ENCODE measurements at regions not wholly inside any gene's neighbourhood (a gene's known extent, or its start where the extent isn't known, plus 50 kb on each side); places are given as distances from the start of the nearest gene placed in this dataset.

- no peaks in the 10 kb centered on the region for H3K27me3 Mint-ChIP-seq (ENCODE audit: low read depth)
- ChIA-PET CTCF (no interaction called here), POLR2A (no interaction called here)
- H3K36me3 Mint-ChIP-seq (ENCODE audit: low read depth) = no peaks in the 10 kb centered on the region
- H3K9me3 Mint-ChIP-seq (ENCODE audit: insufficient read depth) = no peaks in the 10 kb centered on the region
- peaks cover 7% of the 10 kb centered on the region for H3K4me1 Mint-ChIP-seq (ENCODE audit: low read depth)
- H3K27ac Mint-ChIP-seq = no peak overlapping the region
- DNase-seq = no peak
- no peak overlapping the region for H3K4me3 Mint-ChIP-seq
- ATAC-seq = no peak
Measured at GRCh38 chr16:80283466-80284392, 257.1 kb upstream of the DYNLRB2 start.

GRCh38 chr16:80280557-80280956 lies 260.2 kb upstream of the DYNLRB2 start:
- DNase-seq (no peak), ATAC-seq (no peak)
- Mint-ChIP-seq H3K4me3 (no peak overlapping the region), H3K36me3 (ENCODE audit: low read depth) (no peaks in the 10 kb centered on the region), H3K9me3 (ENCODE audit: insufficient read depth) (no peaks in the 10 kb centered on the region), H3K4me1 (ENCODE audit: low read depth) (peaks cover 10% of the 10 kb centered on the region), H3K27ac (no peak overlapping the region), H3K27me3 (ENCODE audit: low read depth) (no peaks in the 10 kb centered on the region)
- ChIA-PET CTCF (no interaction called here), POLR2A (no interaction called here)

GRCh38 chr16:80279656-80280055 lies 261.1 kb upstream of the DYNLRB2 start:
- ATAC-seq = no peak
- no peaks in the 10 kb centered on the region for H3K9me3 Mint-ChIP-seq (ENCODE audit: insufficient read depth)
- ChIA-PET POLR2A (no interaction called here), CTCF (no interaction called here)
- H3K27me3 Mint-ChIP-seq (ENCODE audit: low read depth) = no peaks in the 10 kb centered on the region
- H3K4me1 Mint-ChIP-seq (ENCODE audit: low read depth) = peaks cover 10% of the 10 kb centered on the region
- no peak overlapping the region for H3K27ac Mint-ChIP-seq
- DNase-seq = no peak
- no peak overlapping the region for H3K4me3 Mint-ChIP-seq
- no peaks in the 10 kb centered on the region for H3K36me3 Mint-ChIP-seq (ENCODE audit: low read depth)

DNA sequence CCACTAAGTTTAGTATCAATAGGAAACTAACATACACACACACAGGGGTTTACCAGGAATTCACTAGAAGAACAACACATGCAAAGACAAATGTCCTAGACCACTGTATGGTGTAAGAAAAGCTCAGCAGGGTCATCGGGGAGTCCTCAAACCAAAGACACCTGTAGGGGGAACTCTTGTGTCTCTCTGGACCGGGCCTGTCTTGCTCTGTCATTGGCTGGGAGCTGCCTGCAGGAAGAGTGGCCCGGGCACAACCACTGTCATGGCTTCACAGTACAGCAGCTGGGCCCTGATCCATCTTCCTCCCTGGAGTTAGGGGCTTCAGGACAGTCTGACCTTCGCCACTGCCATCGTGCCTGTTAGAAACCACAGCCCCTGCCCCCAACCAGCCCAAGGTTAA lies 263.6 kb upstream of the DYNLRB2 start:
- POLR2A ChIA-PET = no interaction called here
- H3K4me3 Mint-ChIP-seq = no peak overlapping the region
- H3K36me3 Mint-ChIP-seq (ENCODE audit: low read depth) = no peaks in the 10 kb centered on the region
- peaks cover 10% of the 10 kb centered on the region for H3K4me1 Mint-ChIP-seq (ENCODE audit: low read depth)
- H3K27me3 Mint-ChIP-seq (ENCODE audit: low read depth) = no peaks in the 10 kb centered on the region
- no peaks in the 10 kb centered on the region for H3K9me3 Mint-ChIP-seq (ENCODE audit: insufficient read depth)
- no peak for DNase-seq
- CTCF ChIA-PET = no interaction called here
- ATAC-seq = no peak
- no peak overlapping the region for H3K27ac Mint-ChIP-seq

DNA sequence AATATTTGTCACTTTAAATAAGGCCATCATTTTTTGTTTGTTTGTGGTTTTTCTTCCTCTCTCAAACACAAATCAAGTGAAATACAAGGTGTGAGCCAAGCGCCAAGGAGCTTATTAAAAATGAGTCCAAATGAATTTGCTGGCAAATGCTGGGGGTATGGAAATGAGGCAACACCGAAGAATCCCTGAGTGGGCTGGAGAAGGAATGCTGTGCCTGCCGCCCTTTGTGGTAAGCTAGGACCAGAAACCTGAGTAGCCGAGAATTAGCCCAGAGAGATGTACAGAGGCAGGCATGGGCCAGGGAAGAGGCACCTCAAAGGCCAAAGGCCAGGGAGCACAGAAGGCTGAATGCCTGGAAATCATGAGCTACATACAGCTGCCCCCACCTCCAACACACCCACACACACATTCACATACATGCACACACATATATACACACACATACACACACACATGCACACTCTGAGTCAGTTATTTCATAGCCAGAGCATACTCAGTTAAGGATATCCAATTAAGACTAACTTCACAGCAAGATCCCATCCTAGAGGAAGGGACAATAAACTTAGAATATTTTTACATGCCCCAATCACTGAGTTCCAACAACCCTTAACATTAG lies 266.1 kb upstream of the DYNLRB2 start:
- Mint-ChIP-seq H3K27me3 (ENCODE audit: low read depth) (peaks cover 2% of the 10 kb centered on the region), H3K9me3 (ENCODE audit: insufficient read depth) (no peaks in the 10 kb centered on the region), H3K36me3 (ENCODE audit: low read depth) (no peaks in the 10 kb centered on the region), H3K4me3 (no peak overlapping the region), H3K4me1 (ENCODE audit: low read depth) (peaks cover 10% of the 10 kb centered on the region), H3K27ac (no peak overlapping the region)
- POLR2A ChIA-PET = no interaction called here
- ATAC-seq = no peak
- CTCF ChIA-PET = no interaction called here
- DNase-seq = no peak

- no peak for DNase-seq
- H3K27me3 Mint-ChIP-seq (ENCODE audit: low read depth) = peaks cover 2% of the 10 kb centered on the region
- ATAC-seq = no peak
- no peaks in the 10 kb centered on the region for H3K9me3 Mint-ChIP-seq (ENCODE audit: insufficient read depth)
- POLR2A ChIA-PET = no interaction called here
- no peak overlapping the region for H3K4me3 Mint-ChIP-seq
- peaks cover 4% of the 10 kb centered on the region for H3K4me1 Mint-ChIP-seq (ENCODE audit: low read depth)
- CTCF ChIA-PET = no interaction called here
- H3K27ac Mint-ChIP-seq = no peak overlapping the region
- H3K36me3 Mint-ChIP-seq (ENCODE audit: low read depth) = no peaks in the 10 kb centered on the region
Measured at GRCh38 chr16:80273635-80274538, 266.9 kb upstream of the DYNLRB2 start.

GRCh38 chr16:80265624-80266306 lies 275.0 kb upstream of the DYNLRB2 start:
- no peaks in the 10 kb centered on the region for H3K9me3 Mint-ChIP-seq (ENCODE audit: insufficient read depth)
- no peak overlapping the region for H3K4me3 Mint-ChIP-seq
- peaks cover 2% of the 10 kb centered on the region for H3K27me3 Mint-ChIP-seq (ENCODE audit: low read depth)
- CTCF ChIA-PET = no interaction called here
- POLR2A ChIA-PET = no interaction called here
- no peaks in the 10 kb centered on the region for H3K36me3 Mint-ChIP-seq (ENCODE audit: low read depth)
- DNase-seq (no peak), ATAC-seq (no peak)
- H3K27ac Mint-ChIP-seq = no peak overlapping the region
- H3K4me1 Mint-ChIP-seq (ENCODE audit: low read depth) = no peaks in the 10 kb centered on the region

DNA sequence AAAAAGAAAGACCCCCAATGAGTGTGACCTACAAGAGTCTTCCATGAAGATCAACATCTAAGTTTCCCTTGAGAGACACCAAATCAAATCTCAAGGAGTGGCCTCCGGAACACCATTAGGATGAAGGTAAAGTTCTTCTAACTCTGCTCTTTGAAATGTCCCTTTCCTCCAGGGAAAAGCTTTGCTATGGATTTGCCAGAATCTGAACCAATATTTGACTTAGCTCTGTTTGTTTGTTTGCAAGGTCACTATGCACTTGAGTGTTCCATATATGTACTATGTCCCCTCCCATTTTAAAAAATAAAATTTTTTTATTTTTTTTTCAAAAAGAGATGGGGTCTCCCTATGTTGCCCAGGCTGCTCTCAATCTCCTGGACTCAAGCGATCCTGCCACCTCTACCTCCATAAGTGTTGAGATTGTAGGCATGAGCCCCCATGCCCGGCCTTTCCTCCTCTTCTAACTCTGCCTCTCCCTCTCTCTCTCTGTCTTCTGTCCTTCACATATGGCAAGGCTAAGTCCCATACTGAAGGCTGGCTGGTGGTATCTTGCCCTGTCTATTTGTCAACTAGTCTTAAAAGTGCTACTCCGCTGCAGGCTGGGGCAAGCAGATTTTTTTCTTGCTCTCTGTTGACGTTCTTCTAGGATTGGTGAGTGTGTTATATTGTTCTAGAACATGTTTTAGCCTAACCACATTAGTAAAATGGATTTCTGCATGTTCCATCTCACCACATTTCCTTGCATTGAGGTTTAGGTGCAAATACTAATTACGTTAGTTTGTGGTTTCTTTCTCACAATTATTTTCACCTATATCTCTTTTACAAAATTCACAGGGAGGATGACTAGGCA lies 276.7 kb upstream of the DYNLRB2 start:
- H3K27ac Mint-ChIP-seq = no peak overlapping the region
- no peaks in the 10 kb centered on the region for H3K9me3 Mint-ChIP-seq (ENCODE audit: insufficient read depth)
- POLR2A ChIA-PET = no interaction called here
- CTCF ChIA-PET = no interaction called here
- no peaks in the 10 kb centered on the region for H3K36me3 Mint-ChIP-seq (ENCODE audit: low read depth)
- no peak overlapping the region for H3K4me3 Mint-ChIP-seq
- DNase-seq (no peak), ATAC-seq (no peak)
- H3K4me1 Mint-ChIP-seq (ENCODE audit: low read depth) = no peaks in the 10 kb centered on the region
- H3K27me3 Mint-ChIP-seq (ENCODE audit: low read depth) = no peaks in the 10 kb centered on the region

DNA sequence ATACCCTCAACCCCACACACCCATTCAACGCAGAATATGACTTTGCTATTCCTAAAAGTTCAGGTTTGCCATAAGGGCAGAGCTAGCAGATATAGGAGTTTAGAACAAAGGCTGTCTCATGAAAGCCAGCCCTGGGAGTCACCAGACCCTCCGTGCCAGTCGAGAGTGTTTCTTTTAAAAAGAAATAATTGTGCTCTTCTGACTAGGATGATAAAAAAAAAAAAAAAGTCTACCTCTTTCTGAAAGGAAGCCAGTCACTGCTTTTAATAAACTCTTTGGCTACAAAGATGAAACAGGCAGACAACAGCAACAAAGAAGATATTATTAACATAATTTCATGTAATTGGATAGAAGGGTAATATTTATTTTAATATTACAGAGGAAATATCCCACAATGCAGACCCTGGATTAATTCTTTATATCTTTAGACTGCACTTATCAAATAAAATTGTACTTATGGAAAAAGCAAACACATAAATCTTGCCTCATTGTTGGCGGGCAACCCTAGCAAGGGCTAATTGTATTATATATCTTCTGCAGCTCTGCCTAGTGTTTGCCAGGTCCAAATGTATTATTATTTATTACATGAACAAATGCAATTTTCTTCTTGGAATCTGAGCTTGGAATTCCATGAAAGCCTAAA lies 277.5 kb upstream of the DYNLRB2 start:
- ChIA-PET CTCF (no interaction called here), POLR2A (no interaction called here)
- DNase-seq = no peak
- H3K27ac Mint-ChIP-seq = no peak overlapping the region
- no peaks in the 10 kb centered on the region for H3K9me3 Mint-ChIP-seq (ENCODE audit: insufficient read depth)
- H3K36me3 Mint-ChIP-seq (ENCODE audit: low read depth) = no peaks in the 10 kb centered on the region
- no peaks in the 10 kb centered on the region for H3K4me1 Mint-ChIP-seq (ENCODE audit: low read depth)
- no peak for ATAC-seq
- no peaks in the 10 kb centered on the region for H3K27me3 Mint-ChIP-seq (ENCODE audit: low read depth)
- H3K4me3 Mint-ChIP-seq = no peak overlapping the region

DNA sequence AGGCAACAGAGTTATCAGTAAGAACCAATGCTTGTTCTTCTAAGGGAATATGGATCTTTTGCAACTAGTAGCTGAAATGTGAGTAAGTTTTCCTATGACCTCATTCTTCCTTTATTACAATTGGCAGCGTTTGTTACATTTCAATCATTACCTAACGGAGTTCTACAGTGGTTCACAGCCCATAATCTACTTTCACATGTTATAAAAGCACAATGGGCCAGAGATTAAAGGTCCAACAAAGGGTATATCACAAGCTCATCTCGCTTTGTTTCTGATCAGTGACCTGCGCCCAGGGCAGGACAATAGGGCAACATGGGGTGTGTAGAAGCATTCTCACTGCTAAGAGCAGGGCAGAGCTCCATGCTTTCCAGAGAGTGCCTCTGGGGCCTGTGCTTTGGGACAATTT lies 279.9 kb upstream of the DYNLRB2 start:
- H3K9me3 Mint-ChIP-seq (ENCODE audit: insufficient read depth) = no peaks in the 10 kb centered on the region
- no peak overlapping the region for H3K4me3 Mint-ChIP-seq
- ChIA-PET CTCF (no interaction called here), POLR2A (no interaction called here)
- ATAC-seq (no peak), DNase-seq (no peak)
- no peaks in the 10 kb centered on the region for H3K4me1 Mint-ChIP-seq (ENCODE audit: low read depth)
- no peak overlapping the region for H3K27ac Mint-ChIP-seq
- no peaks in the 10 kb centered on the region for H3K27me3 Mint-ChIP-seq (ENCODE audit: low read depth)
- no peaks in the 10 kb centered on the region for H3K36me3 Mint-ChIP-seq (ENCODE audit: low read depth)

GRCh38 chr16:80259290-80259805 lies 281.4 kb upstream of the DYNLRB2 start:
- ChIA-PET CTCF (no interaction called here), POLR2A (no interaction called here)
- DNase-seq = no peak
- no peak for ATAC-seq
- H3K4me1 Mint-ChIP-seq (ENCODE audit: low read depth) = no peaks in the 10 kb centered on the region
- no peaks in the 10 kb centered on the region for H3K27me3 Mint-ChIP-seq (ENCODE audit: low read depth)
- H3K36me3 Mint-ChIP-seq (ENCODE audit: low read depth) = no peaks in the 10 kb centered on the region
- no peak overlapping the region for H3K4me3 Mint-ChIP-seq
- no peak overlapping the region for H3K27ac Mint-ChIP-seq
- no peaks in the 10 kb centered on the region for H3K9me3 Mint-ChIP-seq (ENCODE audit: insufficient read depth)
